Neuronal stem cell (in vitro differentiated cells): ENCODE measurements at regions not wholly inside any gene's neighbourhood (a gene's known extent, or its start where the extent isn't known, plus 50 kb on each side); places are given as distances from the start of the nearest gene placed in this dataset.

Source experiments
- DNase-seq: peaks from one replicate; pipeline ENCODE4 v3.0.0-alpha.2; 2013; ENCODE audit warnings: low spot score
- H2AFZ ChIP-seq: one replicate; pipeline ENCODE4 v1.6.1; 2013; ENCODE audit warnings: mild to moderate bottlenecking, low read length, inconsistent platforms
- H2AK5ac ChIP-seq: 2 replicates; pipeline ENCODE4 v1.6.1; 2013; ENCODE audit warnings: low read depth, mild to moderate bottlenecking, inconsistent platforms, low read length, moderate library complexity, mixed read lengths
- H2BK120ac ChIP-seq: 2 replicates; pipeline ENCODE4 v1.6.1; 2013; ENCODE audit warnings: low read depth, mild to moderate bottlenecking, inconsistent platforms, low read length, moderate library complexity, mixed read lengths
- H2BK12ac ChIP-seq: one replicate; pipeline ENCODE4 v1.6.1; 2013; ENCODE audit warnings: low read length, inconsistent platforms
- H2BK15ac ChIP-seq: 2 replicates; pipeline ENCODE4 v1.6.1; 2013; ENCODE audit warnings: mild to moderate bottlenecking, low read length, inconsistent platforms, mixed read lengths
- H2BK5ac ChIP-seq: one replicate; pipeline ENCODE4 v1.6.1; 2013; ENCODE audit warnings: inconsistent platforms, mild to moderate bottlenecking, low read length, moderate library complexity
- H3K14ac ChIP-seq: one replicate; pipeline ENCODE4 v1.6.1; 2013; ENCODE audit warnings: low read length, inconsistent platforms
- H3K18ac ChIP-seq: 2 replicates; pipeline ENCODE4 v1.6.1; 2013; ENCODE audit warnings: low read length, inconsistent platforms
- H3K23ac ChIP-seq: 2 replicates; pipeline ENCODE4 v1.6.1; 2013; ENCODE audit warnings: low read depth, mild to moderate bottlenecking, mixed read lengths, low read length, inconsistent platforms; ENCODE audit not compliant: poor library complexity
- H3K27ac ChIP-seq: replicated peaks from 3 replicates; pipeline ENCODE4 v1.5.1; 2013; ENCODE audit warnings: low read length, inconsistent platforms
- H3K27me3 ChIP-seq, 3 experiments: 2 replicates each; pipeline ENCODE4 v1.6.1; 2013; ENCODE audit warnings: low read length in 3 of 3, mild to moderate bottlenecking in 2 of 3, inconsistent platforms in 1 of 3, low read depth in 1 of 3, mixed read lengths in 1 of 3, moderate library complexity in 1 of 3; ENCODE audit not compliant: control insufficient read depth in 3 of 3, insufficient read depth in 3 of 3
- H3K36me3 ChIP-seq, 2 donors: replicated peaks in 1 of 2; 2 replicates each; pipeline ENCODE4 v1.6.1; 2013; ENCODE audit warnings: low read length in 2 of 2; ENCODE audit not compliant: control insufficient read depth in 2 of 2, insufficient read depth in 2 of 2
- H3K4ac ChIP-seq: 2 replicates; pipeline ENCODE4 v1.6.1; 2013; ENCODE audit warnings: inconsistent platforms, mild to moderate bottlenecking, low read length, moderate library complexity
- H3K4me1 ChIP-seq, 2 donors: 1 replicate in 1 of 2; 2 replicates in 1 of 2; pipeline ENCODE4 v1.6.1; 2013; ENCODE audit warnings: low read length in 2 of 2, low read depth in 1 of 2; ENCODE audit not compliant: control insufficient read depth in 2 of 2, insufficient read depth in 1 of 2
- H3K4me2 ChIP-seq: one replicate; pipeline ENCODE4 v1.6.1; 2013; ENCODE audit warnings: mild to moderate bottlenecking, low read length, inconsistent platforms; ENCODE audit not compliant: insufficient read depth, poor library complexity, severe bottlenecking
- H3K4me3 ChIP-seq, 2 donors: 2 replicates each; pipeline ENCODE4 v1.5.1; 2013; ENCODE audit warnings: low read length in 2 of 2, mild to moderate bottlenecking in 2 of 2, inconsistent platforms in 1 of 2, moderate library complexity in 1 of 2
- H3K79me1 ChIP-seq: one replicate; pipeline ENCODE4 v1.6.1; 2013; ENCODE audit warnings: low read depth, mild to moderate bottlenecking, inconsistent platforms, low read length, moderate library complexity
- H3K9ac ChIP-seq: one replicate; pipeline ENCODE4 v1.6.1; 2013; ENCODE audit warnings: mild to moderate bottlenecking, low read depth, low read length, inconsistent platforms; ENCODE audit not compliant: poor library complexity
- H3K9me3 ChIP-seq, 2 donors: replicated peaks in 1 of 2; 2 replicates each; pipeline versions ENCODE3 to v1.6.1; 2013; ENCODE audit warnings: low read length in 2 of 2, mild to moderate bottlenecking in 2 of 2, inconsistent platforms in 1 of 2, low read depth in 1 of 2, mixed read lengths in 1 of 2, moderate library complexity in 1 of 2; ENCODE audit not compliant: control insufficient read depth in 2 of 2, insufficient read depth in 1 of 2
- H4K8ac ChIP-seq: one replicate; pipeline ENCODE4 v1.6.1; 2013; ENCODE audit warnings: low read depth, mild to moderate bottlenecking, inconsistent platforms, low read length, moderate library complexity
- H4K91ac ChIP-seq: one replicate; pipeline ENCODE4 v1.6.1; 2013; ENCODE audit warnings: low read length, low read depth, mild to moderate bottlenecking, inconsistent platforms; ENCODE audit not compliant: poor library complexity
- WGBS, 2 donors: extraction: QIAGEN DNeasy Blood & Tissue Kit; methylation state at CpG; one replicate each; pipeline ENCODE4 v1.1.7; 2013; ENCODE audit warnings: missing lambda C conversion rate in 2 of 2, mixed read lengths in 1 of 2; ENCODE audit not compliant: insufficient read length in 2 of 2, insufficient replicate concordance in 1 of 2; ENCODE audit errors: extremely low coverage in 2 of 2; 5-methylcytosine and 5-hydroxymethylcytosine counted together

DNA sequence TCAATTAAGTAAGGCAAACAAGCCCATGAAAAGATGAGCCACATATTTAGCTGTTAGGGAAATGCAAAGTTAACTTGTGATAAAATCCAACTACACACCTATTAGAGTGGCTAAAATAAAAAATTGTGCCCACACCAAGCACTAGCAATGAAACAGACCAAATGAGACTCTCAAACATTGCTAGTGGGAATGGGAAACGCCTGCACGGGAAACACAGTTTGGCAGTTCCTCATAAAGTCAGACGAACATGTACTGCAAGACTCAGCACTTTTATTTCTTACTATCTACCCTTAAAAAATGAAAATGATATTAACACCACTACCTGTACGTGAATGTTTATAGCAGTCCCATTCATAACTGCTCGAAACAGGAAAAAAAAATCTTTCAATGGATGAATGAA lies 392.1 kb upstream of the NOX3 start:
- no peaks in the 10 kb centered on the region for H3K36me3 ChIP-seq
- H4K8ac ChIP-seq, result no peak overlapping the region
- no peak overlapping the region for H2BK15ac ChIP-seq
- no peak overlapping the region for H2AFZ ChIP-seq
- H3K4ac ChIP-seq, result no peak overlapping the region
- H3K27ac ChIP-seq, result no peak overlapping the region
- no peak overlapping the region for H2AK5ac ChIP-seq
- H3K4me1 ChIP-seq, result peaks cover 0 to 2% of the 10 kb centered on the region in 2 donors
- H3K4me3 ChIP-seq, result no peak overlapping the region
- WGBS, 2 donors, result no CpG with 5 or more reads among the region's 5 CpGs
- H2BK12ac ChIP-seq, result no peak overlapping the region
- H3K18ac ChIP-seq, result no peak overlapping the region
- H2BK5ac ChIP-seq, result no peak overlapping the region
- no peaks in the 10 kb centered on the region for H3K27me3 ChIP-seq
- no peaks in the 10 kb centered on the region for H3K9me3 ChIP-seq
- H2BK120ac ChIP-seq, result no peak overlapping the region
- H3K23ac ChIP-seq, result no peak overlapping the region
- no peak for DNase-seq
- no peak overlapping the region for H4K91ac ChIP-seq
- no peak overlapping the region for H3K14ac ChIP-seq
- no peak overlapping the region for H3K4me2 ChIP-seq
- no peaks in the 10 kb centered on the region for H3K79me1 ChIP-seq
- no peak overlapping the region for H3K9ac ChIP-seq

DNA sequence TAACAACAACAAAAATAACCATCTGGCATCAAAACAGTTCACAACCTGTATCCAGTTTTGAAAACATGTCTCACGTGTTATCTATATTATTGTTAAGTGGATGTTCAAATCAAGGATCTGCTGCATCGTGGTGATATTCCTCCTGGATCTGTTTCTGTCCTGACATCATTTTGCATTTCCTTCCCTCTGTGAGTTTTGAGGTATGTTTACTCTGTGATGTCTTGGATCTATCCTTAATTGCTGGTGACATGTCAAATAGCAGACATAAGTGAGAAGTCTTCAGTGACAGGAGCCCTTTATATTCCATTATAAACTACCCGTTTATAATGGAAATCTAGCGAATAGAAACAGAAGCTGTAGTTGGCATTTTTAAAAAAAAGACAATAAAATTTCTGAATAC lies 381.8 kb upstream of the NOX3 start:
- H2BK5ac ChIP-seq, result no peak overlapping the region
- no peaks in the 10 kb centered on the region for H3K9me3 ChIP-seq
- H4K8ac ChIP-seq, result no peak overlapping the region
- DNase-seq, result no peak
- H3K4me1 ChIP-seq, result no peaks in the 10 kb centered on the region
- no peak overlapping the region for H2AFZ ChIP-seq
- no CpG with 5 or more reads among the region's 4 CpGs for WGBS, 2 donors
- no peaks in the 10 kb centered on the region for H3K79me1 ChIP-seq
- H4K91ac ChIP-seq, result no peak overlapping the region
- H2BK12ac ChIP-seq, result no peak overlapping the region
- no peak overlapping the region for H3K14ac ChIP-seq
- no peak overlapping the region for H3K27ac ChIP-seq
- H3K9ac ChIP-seq, result no peak overlapping the region
- H3K23ac ChIP-seq, result no peak overlapping the region
- no peak overlapping the region for H3K4me2 ChIP-seq
- H2AK5ac ChIP-seq, result no peak overlapping the region
- H3K4ac ChIP-seq, result no peak overlapping the region
- no peak overlapping the region for H2BK120ac ChIP-seq
- H3K18ac ChIP-seq, result no peak overlapping the region
- H2BK15ac ChIP-seq, result no peak overlapping the region
- no peaks in the 10 kb centered on the region for H3K27me3 ChIP-seq
- H3K36me3 ChIP-seq, result no peaks in the 10 kb centered on the region
- no peak overlapping the region for H3K4me3 ChIP-seq

DNA sequence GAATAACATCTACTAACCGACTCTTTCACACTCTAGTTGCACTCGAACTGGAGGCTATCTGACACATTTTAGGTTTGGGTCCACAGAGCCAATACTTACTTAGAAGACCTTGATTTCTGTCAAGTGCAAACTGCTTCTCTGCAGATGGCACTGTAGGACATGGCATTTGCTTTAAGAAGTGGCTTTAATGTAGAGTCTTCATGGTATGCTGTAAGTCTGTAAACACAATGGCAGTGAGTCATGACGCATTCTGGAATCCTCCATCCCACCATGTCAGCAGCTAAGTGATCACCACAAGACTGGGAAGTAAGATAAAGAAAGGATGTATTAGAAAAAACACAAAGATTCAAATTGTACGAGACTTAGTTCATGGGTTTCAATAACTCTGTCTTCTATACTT lies 377.0 kb upstream of the NOX3 start:
- Histone ChIP-seq H3K4me2 (no peak overlapping the region), H2AFZ (no peak overlapping the region), H2BK120ac (no peak overlapping the region), H3K27me3 (no peaks in the 10 kb centered on the region), H3K9me3 (no peaks in the 10 kb centered on the region), H4K91ac (no peak overlapping the region), H4K8ac (no peak overlapping the region), H2BK15ac (no peak overlapping the region), H2BK12ac (no peak overlapping the region), H3K14ac (no peak overlapping the region), H2AK5ac (no peak overlapping the region), H3K4ac (no peak overlapping the region), H3K23ac (no peak overlapping the region), H3K4me1 (no peaks in the 10 kb centered on the region), H3K4me3 (no peak overlapping the region), H3K18ac (no peak overlapping the region), H3K79me1 (no peaks in the 10 kb centered on the region), H3K36me3 (no peaks in the 10 kb centered on the region), H3K9ac (no peak overlapping the region), H3K27ac (no peak overlapping the region), H2BK5ac (no peak overlapping the region)
- no CpG with 5 or more reads among the region's 4 CpGs for WGBS, 2 donors
- no peak for DNase-seq

DNA sequence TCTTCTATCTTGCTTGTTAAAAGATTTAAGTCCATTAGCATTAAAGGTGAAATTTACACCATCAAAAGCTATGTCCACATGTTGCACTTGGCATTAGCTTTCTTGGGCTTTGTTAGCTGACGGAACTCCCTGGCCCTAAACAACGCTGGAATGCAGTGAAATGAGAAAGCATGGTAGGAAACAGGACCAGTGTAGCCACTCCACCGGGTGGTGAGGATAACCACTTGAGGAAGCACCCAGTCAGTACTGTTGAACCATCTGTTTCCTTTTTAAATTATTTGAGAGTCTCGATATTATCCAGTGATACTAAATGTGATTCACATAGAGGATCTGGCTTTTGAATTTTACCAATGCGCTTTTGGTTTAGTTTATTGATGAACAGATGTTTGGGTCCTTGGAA lies 374.9 kb upstream of the NOX3 start:
- H2BK12ac ChIP-seq, result no peak overlapping the region
- H2BK15ac ChIP-seq, result no peak overlapping the region
- H2AFZ ChIP-seq, result no peak overlapping the region
- no peak overlapping the region for H4K8ac ChIP-seq
- H3K27ac ChIP-seq, result no peak overlapping the region
- no peaks in the 10 kb centered on the region for H3K9me3 ChIP-seq
- H2AK5ac ChIP-seq, result no peak overlapping the region
- DNase-seq, result no peak
- no peak overlapping the region for H3K4ac ChIP-seq
- no peak overlapping the region for H4K91ac ChIP-seq
- H3K23ac ChIP-seq, result no peak overlapping the region
- H3K14ac ChIP-seq, result no peak overlapping the region
- no CpG with 5 or more reads among the region's 5 CpGs for WGBS, 2 donors
- H3K27me3 ChIP-seq, result no peaks in the 10 kb centered on the region
- no peak overlapping the region for H3K9ac ChIP-seq
- no peak overlapping the region for H2BK120ac ChIP-seq
- H3K79me1 ChIP-seq, result no peaks in the 10 kb centered on the region
- no peaks in the 10 kb centered on the region for H3K4me1 ChIP-seq
- no peak overlapping the region for H3K18ac ChIP-seq
- H3K4me3 ChIP-seq, result no peak overlapping the region
- H3K4me2 ChIP-seq, result no peak overlapping the region
- H3K36me3 ChIP-seq, result no peaks in the 10 kb centered on the region
- H2BK5ac ChIP-seq, result no peak overlapping the region
